GM18870 (cell line): ENCODE measurements at regions not wholly inside any gene's neighbourhood (a gene's known extent, or its start where the extent isn't known, plus 50 kb on each side); places are given as distances from the start of the nearest gene placed in this dataset.
"Not testable (repeated sequence)": the region's sequence is repeated elsewhere in the genome, so short reads cannot be mapped to it uniquely, and the experiment has no call there.

ENCODE experiments used
- ATAC-seq: cut with Tn5 transposase; IDR thresholded peaks from one replicate; pipeline ENCODE4 v1.9.1; 2021; ENCODE audit warnings: moderate library complexity; ENCODE audit not compliant: unreplicated experiment

DNA sequence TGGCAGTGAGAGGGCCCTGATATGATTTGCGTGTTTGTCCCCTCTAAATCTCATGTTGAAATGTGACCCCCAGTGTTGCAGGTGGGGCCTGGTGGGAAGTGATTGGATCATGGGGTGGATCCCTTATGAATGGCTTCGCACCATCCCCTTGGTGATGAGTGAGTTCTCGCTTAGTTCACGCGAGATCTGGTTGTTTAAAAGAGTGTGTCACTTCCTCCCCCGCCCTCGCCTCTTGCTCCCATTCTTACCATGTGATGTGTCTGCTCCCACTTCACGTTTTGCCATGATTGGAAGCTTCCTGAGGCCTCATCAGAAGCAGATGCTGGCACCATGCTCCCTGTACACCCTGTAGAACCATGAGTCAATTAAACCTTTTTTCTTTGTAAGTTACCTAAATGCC lies 319.9 kb upstream of the ID2 start:
- ATAC-seq = no peak

GRCh38 chr2:8363161-8363560 lies 318.7 kb upstream of the ID2 start:
- no peak for ATAC-seq

GRCh38 chr2:8364668-8365067 lies 317.2 kb upstream of the ID2 start:
- no peak for ATAC-seq

GRCh38 chr2:8365331-8365910 lies 316.4 kb upstream of the ID2 start:
- no peak for ATAC-seq

GRCh38 chr2:8367833-8368232 lies 314.0 kb upstream of the ID2 start:
- no peak for ATAC-seq

DNA sequence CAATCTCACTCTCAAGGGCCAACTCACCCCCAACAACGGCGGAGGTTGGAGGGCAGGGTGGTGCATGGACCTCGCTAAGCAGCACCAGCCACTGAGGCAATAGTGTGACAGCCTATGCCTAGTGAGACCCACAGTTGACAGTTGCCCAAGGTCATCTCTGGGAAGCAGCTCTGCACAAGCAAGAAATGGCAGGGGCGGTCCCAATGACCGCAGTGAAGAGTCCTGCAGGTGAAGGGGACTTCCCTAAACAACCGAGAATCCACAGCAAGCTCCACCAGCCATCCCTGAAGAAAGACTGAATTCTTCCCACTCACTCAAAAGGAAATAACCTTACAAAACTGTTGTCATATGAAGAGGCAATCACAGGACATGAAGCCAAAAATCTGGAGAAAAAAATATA lies 313.4 kb upstream of the ID2 start:
- ATAC-seq = no peak

DNA sequence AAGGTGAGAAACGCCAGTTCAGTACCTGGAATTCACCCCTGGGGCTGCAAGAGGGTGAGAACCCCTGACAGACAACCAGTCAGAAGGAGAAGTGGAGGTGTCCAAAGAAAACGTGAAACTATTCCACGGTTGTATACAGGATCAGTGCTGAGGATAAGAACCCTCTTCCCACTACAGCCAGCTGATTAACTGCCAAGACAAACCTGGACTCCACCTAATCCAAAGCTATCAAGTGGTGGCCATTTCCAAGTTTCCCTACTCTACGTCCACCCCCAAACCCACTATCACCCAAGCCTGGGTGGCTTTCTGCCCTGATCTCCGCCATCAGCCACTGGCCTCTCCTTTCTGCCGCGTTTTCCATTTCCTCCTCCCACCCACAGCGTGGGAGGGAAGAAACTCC lies 312.3 kb upstream of the ID2 start:
- no peak for ATAC-seq

- ATAC-seq = no peak
Observed at GRCh38 chr2:8370258-8370802, 311.5 kb upstream of the ID2 start.

GRCh38 chr2:8371653-8372052 lies 310.2 kb upstream of the ID2 start:
- no peak for ATAC-seq

DNA sequence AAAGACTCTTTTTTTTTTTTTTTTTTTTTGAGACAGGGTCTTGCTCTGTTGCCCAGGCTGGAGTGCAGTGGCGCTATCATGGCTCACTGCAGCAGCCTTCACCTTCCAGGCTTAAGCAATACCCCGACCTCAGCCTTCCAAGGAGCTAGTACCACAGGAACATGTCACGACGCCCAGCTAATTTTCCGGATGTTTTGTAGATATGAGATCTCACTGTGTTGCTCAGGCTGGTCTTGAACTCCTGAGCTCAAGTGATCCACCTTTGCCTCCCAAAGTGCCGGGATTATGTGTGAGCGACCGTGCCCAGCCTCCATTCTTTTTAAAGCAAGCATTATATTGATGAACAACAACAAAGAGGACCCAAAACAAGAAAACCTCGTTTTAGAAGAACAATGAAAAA lies 307.1 kb upstream of the ID2 start:
- no peak for ATAC-seq

DNA sequence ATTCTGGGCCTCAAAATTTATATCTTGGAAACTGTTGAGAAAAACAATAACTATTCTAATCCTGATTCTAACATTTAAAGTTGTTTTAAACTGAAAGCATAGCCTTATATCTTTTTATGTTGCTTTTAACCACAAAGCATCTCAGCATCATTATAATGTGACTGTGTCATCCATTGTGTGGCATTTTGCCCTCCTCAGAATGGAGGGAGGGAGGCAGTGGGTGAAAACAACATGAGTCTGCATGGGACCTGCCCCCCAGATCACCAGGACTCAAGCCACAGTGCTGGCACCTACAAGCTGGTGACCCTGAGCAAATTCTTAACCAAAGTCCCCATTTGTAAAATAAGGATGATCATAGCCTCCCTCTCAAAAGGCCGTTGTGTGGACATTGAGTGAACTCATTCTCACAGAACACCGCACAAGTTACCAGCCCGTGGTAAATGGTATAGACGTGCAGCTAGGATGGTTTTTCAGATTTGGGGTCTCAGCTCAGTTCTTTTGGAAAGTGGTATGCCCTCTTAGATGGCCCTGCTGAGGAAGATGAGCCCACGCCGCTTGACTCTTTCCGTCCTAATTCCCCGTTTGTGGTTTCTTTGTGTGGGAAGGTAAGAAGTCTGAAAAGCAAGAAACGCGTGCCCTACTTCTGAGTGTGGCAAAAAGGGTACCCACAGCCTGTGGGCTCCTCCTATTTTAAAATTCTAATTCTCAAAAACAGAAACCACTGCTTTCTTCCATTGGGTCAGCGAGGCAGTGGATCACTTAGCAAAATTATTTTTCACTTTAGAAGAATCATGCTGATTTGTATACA lies 305.0 kb upstream of the ID2 start:
- ATAC-seq = no peak

- ATAC-seq = peak; percentile 89
Observed at GRCh38 chr2:8378016-8378810, 303.6 kb upstream of the ID2 start.

DNA sequence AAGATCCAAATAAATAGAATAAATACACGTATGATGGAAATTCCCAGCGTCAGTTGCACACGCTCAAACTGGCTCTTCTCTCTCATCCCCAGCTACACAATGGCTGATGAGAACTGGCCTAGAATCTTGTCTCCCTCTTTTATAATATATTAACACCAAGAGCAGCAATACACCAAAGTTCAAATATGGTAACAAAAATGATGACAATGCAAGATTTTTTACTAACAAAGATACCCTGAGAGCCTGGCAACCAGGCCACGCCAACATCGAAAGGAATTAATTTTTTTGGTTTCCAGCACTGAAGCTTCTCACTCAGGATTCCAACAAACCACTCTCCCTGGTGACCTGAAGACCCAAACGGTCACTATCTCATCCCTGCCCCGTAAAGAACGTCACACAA lies 302.7 kb upstream of the ID2 start:
- no peak for ATAC-seq

- ATAC-seq = no peak
Observed at GRCh38 chr2:8379549-8379948, 302.3 kb upstream of the ID2 start.

- no peak for ATAC-seq
Observed at GRCh38 chr2:8380026-8380425, 301.8 kb upstream of the ID2 start.

DNA sequence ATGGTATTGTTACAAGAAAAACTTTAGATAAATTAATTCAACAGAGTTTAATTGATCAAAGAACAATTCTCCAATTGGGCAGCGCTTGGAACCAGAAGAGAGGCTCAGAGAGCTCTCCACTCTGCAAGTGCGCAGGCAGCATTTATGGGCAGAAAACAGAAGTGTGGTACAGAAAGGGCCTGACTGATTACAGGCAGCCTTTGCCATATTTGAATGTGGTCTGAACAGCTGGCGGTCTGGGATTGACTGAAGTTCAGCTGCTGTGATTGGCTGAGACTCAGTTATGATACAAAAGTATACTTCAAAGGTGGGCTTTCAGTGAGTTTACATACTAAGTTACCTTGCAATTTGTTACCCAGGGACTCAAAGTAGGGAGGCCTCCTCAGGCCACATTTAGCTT lies 301.3 kb upstream of the ID2 start:
- ATAC-seq = peak; percentile 45

- ATAC-seq = no peak
Observed at GRCh38 chr2:8382485-8382884, 299.4 kb upstream of the ID2 start.

GRCh38 chr2:8386748-8387147 lies 295.1 kb upstream of the ID2 start:
- not testable (repeated sequence) for ATAC-seq

GRCh38 chr2:8388781-8389180 lies 293.1 kb upstream of the ID2 start:
- peak; percentile 66 for ATAC-seq

DNA sequence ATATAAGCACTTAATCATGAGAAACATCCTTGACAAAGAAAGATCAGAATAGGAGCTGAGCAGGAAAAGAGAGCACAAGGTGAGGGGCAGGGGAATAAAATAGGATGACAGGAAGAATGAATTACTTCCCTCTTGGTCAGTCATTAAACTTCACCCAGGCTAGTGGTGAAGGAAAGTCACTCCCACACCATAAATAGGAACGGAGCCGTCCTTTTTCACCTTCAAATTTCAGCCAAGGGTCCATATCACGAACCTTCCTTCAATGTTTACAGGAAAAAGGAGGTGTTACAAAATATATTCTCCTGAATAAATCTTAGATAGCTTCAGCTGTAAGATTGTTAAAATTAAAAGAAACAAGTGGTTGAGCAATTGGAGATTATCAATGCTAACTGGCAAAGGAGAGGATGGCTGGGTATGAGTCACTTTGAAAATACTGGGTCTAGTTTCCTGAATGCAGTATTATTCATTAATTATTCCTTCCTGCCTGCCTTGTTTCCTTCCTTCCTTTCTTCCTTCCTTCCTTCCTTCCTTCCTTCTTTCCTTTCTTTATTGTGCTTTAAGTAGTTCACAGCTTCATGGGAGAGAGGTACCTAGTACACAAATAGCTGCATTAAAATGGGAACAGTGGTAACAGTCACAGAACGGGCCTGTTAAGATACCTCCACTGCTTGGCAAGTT lies 292.3 kb upstream of the ID2 start:
- ATAC-seq = no peak

GRCh38 chr2:8391126-8391525 lies 290.7 kb upstream of the ID2 start:
- ATAC-seq = no peak
